Activated CD4-positive, alpha-beta T cell treated with anti-CD3 and anti-CD28 coated beads, Interleukin-10, Interleukin-2, amounts not matched to agents 100 ng/mL and 50 ng/mL, durations not matched to agents 16 hours and 8 hours (primary cell): ENCODE measurements at regions not wholly inside any gene's neighbourhood (a gene's known extent, or its start where the extent isn't known, plus 50 kb on each side); places are given as distances from the start of the nearest gene placed in this dataset.

ENCODE experiments used
- DNase-seq: peaks from one replicate; pipeline ENCODE4 v3.0.0-alpha.2; 2020

- no peak for DNase-seq
Measured at GRCh38 chr13:67859904-67860303, 629.8 kb upstream of the PCDH9 start.

GRCh38 chr13:67857581-67858310 is 627.6 kb upstream of the PCDH9 start:
- no peak for DNase-seq

- no peak for DNase-seq
Measured at GRCh38 chr13:67856955-67857354, 626.8 kb upstream of the PCDH9 start.

GRCh38 chr13:67855741-67856238 is 625.7 kb upstream of the PCDH9 start:
- no peak for DNase-seq

- DNase-seq, result no peak
Measured at GRCh38 chr13:67854990-67855389, 624.9 kb upstream of the PCDH9 start.

GRCh38 chr13:67844574-67844973 is 614.4 kb upstream of the PCDH9 start:
- DNase-seq, result no peak

- no peak for DNase-seq
Measured at GRCh38 chr13:67841071-67841470, 610.9 kb upstream of the PCDH9 start.

GRCh38 chr13:67833564-67833963 is 603.4 kb upstream of the PCDH9 start:
- DNase-seq, result no peak

- DNase-seq, result no peak
Measured at GRCh38 chr13:67829641-67830040, 599.5 kb upstream of the PCDH9 start.

- no peak for DNase-seq
Measured at GRCh38 chr13:67827992-67828391, 597.9 kb upstream of the PCDH9 start.

- no peak for DNase-seq
Measured at GRCh38 chr13:67821606-67822005, 591.5 kb upstream of the PCDH9 start.

GRCh38 chr13:67806796-67807195 is 576.7 kb upstream of the PCDH9 start:
- DNase-seq, result no peak

GRCh38 chr13:67803118-67803517 is 573.0 kb upstream of the PCDH9 start:
- no peak for DNase-seq

GRCh38 chr13:67792151-67792676 is 562.1 kb upstream of the PCDH9 start:
- DNase-seq, result no peak

GRCh38 chr13:67791047-67791446 is 560.9 kb upstream of the PCDH9 start:
- no peak for DNase-seq

- DNase-seq, result no peak
Measured at GRCh38 chr13:67776151-67776550, 546.0 kb upstream of the PCDH9 start.

- DNase-seq, result no peak
Measured at GRCh38 chr13:67775359-67775758, 545.2 kb upstream of the PCDH9 start.

- no peak for DNase-seq
Measured at GRCh38 chr13:67772807-67773453, 542.8 kb upstream of the PCDH9 start.

- no peak for DNase-seq
Measured at GRCh38 chr13:67771106-67771505, 541.0 kb upstream of the PCDH9 start.

- no peak for DNase-seq
Measured at GRCh38 chr13:67769987-67770341, 539.8 kb upstream of the PCDH9 start.

- DNase-seq, result no peak
Measured at GRCh38 chr13:67769063-67769986, 539.2 kb upstream of the PCDH9 start.

GRCh38 chr13:67763984-67764383 is 533.8 kb upstream of the PCDH9 start:
- no peak for DNase-seq

GRCh38 chr13:67763384-67763783 is 533.2 kb upstream of the PCDH9 start:
- DNase-seq, result no peak
